SU-DHL-6 (cell line): ENCODE measurements at regions not wholly inside any gene's neighbourhood (a gene's known extent, or its start where the extent isn't known, plus 50 kb on each side); places are given as distances from the start of the nearest gene placed in this dataset.

ENCODE experiments used
- H2AFZ ChIP-seq: fragments of 200-600 bp; sonication (generic); 2 replicates; pipeline ENCODE4 v1.6.1; 2014; ENCODE audit warnings: low read depth, mild to moderate bottlenecking, moderate library complexity, mixed read lengths, antibody characterized with exemption, low read length; ENCODE audit not compliant: severe bottlenecking
- H3F3A ChIP-seq: fragments of 200-600 bp; shearing (Covaris generic); 2 replicates; pipeline ENCODE4 v1.6.0; 2016; ENCODE audit warnings: antibody characterized with exemption, mild to moderate bottlenecking; ENCODE audit not compliant: insufficient read depth
- H3K27ac ChIP-seq: fragments of 200-600 bp; sonication (generic); 2 replicates; pipeline ENCODE4 v1.5.1; 2016; ENCODE audit warnings: low read depth, mild to moderate bottlenecking, low read length, moderate library complexity, mixed read lengths
- H3K27me3 ChIP-seq: fragments of 200-600 bp; sonication (generic), shearing (Covaris generic); 2 replicates; pipeline ENCODE4 v1.6.0; 2014; ENCODE audit warnings: mild to moderate bottlenecking, low read length
- H3K36me3 ChIP-seq: fragments of 200-600 bp; sonication (generic); 2 replicates; pipeline ENCODE4 v1.6.1; 2014; ENCODE audit warnings: mild to moderate bottlenecking, low read length, mixed read lengths
- H3K4me2 ChIP-seq: fragments of 300-600, 200-600 bp; shearing (Covaris generic), sonication (generic); 2 replicates; pipeline ENCODE4 v1.6.0; 2014; ENCODE audit warnings: low read length, low read depth, mild to moderate bottlenecking; ENCODE audit not compliant: poor library complexity, severe bottlenecking
- H3K4me3 ChIP-seq: fragments of 200-600 bp; sonication (generic); 2 replicates; pipeline ENCODE4 v1.5.1; 2014; ENCODE audit warnings: antibody characterized with exemption, low read length, mild to moderate bottlenecking, mixed read lengths; ENCODE audit not compliant: insufficient read depth, poor library complexity, severe bottlenecking
- H3K79me2 ChIP-seq: fragments of 200-600 bp; sonication (generic); 2 replicates; pipeline ENCODE4 v1.6.1; 2014; ENCODE audit warnings: mild to moderate bottlenecking, low read length, moderate library complexity; ENCODE audit not compliant: insufficient read depth
- H3K9ac ChIP-seq: fragments of 200-600 bp; sonication (generic); 2 replicates; pipeline ENCODE4 v1.7.0; 2014; ENCODE audit warnings: mild to moderate bottlenecking, low read length
- H3K9me2 ChIP-seq: fragments of 200-600 bp; sonication (generic); replicated peaks from 2 replicates; pipeline ENCODE4 v1.6.1; 2014; ENCODE audit warnings: low read length; ENCODE audit not compliant: insufficient read depth
- H3K9me3 ChIP-seq: fragments of 200-600 bp; sonication (generic); 2 replicates; pipeline ENCODE4 v1.6.1; 2014; ENCODE audit warnings: low read length, mixed read lengths; ENCODE audit not compliant: insufficient read depth
- H4K20me1 ChIP-seq: fragments of 200-600 bp; sonication (generic); 2 replicates; pipeline ENCODE4 v1.6.1; 2014; ENCODE audit warnings: low read depth, mild to moderate bottlenecking, antibody characterized with exemption, low read length, moderate library complexity, mixed read lengths
- EZH2phosphoT487 ChIP-seq: fragments of 200-600 bp; sonication (generic), shearing (Covaris generic); conservative IDR thresholded peaks from 2 replicates; pipeline ENCODE4 v1.6.1; 2018; ENCODE audit warnings: mild to moderate bottlenecking, antibody characterized with exemption, low read length, moderate library complexity, mixed read lengths
- TF ChIP-seq, protein P1 (sequence below): fragments of 200-600 bp; sonication (generic); IDR thresholded peaks from one replicate; pipeline ENCODE4 v1.5.1; 2017; ENCODE audit warnings: antibody characterized with exemption, mild to moderate bottlenecking, low read length, moderate library complexity; ENCODE audit not compliant: insufficient read depth, poor library complexity, severe bottlenecking

DNA sequence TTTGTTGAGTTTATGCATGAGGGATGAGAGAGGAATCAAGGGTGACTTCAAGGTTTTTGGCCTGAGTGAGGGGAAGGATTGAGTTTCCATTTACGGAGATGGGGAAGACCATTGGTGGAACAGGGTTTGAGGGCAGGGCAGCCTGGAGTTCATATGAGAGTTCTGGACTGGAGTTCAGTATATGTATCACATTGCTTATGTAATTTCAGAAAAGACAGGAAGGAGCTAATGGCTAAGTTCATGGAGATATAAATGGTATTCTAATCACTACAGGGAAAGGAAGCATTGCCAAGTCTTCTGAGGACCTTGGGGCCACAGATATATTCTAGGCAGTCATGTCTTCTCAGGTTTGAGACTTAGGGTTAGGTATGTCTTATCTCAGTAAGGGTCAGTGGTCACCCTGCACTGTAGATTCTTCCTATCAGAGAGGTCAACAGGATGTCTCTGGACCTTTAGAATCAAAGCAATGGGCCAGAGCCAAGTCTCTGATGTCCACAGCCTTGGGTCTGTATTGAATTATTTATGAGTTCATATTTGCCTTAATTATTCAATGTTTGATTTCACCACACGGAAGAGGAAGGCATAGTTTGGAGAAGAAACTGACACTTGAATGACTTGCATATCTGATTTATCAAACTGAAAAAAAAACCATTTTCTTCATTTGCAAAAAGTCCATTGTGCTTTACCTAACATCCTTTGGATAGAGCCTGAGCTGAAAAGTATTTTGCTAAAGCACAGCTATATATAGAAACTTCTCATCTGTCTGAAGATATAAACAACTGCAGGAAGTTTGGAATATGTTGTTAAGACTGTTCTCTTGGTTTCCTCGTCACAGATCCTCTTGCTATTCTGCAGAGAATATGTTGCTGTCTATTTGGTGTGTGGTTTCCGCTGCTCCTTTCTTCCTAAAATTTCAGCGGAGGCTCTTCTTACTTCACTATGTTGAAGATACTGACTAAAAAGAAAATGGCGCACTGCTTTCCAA is 139.5 kb downstream of the PDGFRA start:
- Histone ChIP-seq H3K79me2 (no peaks in the 10 kb centered on the region), H3K9me2 (no peaks in the 10 kb centered on the region), H3F3A (no peaks in the 10 kb centered on the region), H3K27me3 (no peaks in the 10 kb centered on the region), H3K9ac (no peak overlapping the region), H3K36me3 (no peaks in the 10 kb centered on the region), H3K4me2 (no peak overlapping the region), H4K20me1 (no peaks in the 10 kb centered on the region), H3K9me3 (no peaks in the 10 kb centered on the region), H3K27ac (no peak overlapping the region), H3K4me3 (no peak overlapping the region), H2AFZ (no peak overlapping the region)
- TF ChIP-seq EZH2phosphoT487 = no peak
- TF ChIP-seq, protein P1, sequence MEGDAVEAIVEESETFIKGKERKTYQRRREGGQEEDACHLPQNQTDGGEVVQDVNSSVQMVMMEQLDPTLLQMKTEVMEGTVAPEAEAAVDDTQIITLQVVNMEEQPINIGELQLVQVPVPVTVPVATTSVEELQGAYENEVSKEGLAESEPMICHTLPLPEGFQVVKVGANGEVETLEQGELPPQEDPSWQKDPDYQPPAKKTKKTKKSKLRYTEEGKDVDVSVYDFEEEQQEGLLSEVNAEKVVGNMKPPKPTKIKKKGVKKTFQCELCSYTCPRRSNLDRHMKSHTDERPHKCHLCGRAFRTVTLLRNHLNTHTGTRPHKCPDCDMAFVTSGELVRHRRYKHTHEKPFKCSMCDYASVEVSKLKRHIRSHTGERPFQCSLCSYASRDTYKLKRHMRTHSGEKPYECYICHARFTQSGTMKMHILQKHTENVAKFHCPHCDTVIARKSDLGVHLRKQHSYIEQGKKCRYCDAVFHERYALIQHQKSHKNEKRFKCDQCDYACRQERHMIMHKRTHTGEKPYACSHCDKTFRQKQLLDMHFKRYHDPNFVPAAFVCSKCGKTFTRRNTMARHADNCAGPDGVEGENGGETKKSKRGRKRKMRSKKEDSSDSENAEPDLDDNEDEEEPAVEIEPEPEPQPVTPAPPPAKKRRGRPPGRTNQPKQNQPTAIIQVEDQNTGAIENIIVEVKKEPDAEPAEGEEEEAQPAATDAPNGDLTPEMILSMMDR = no peak

DNA sequence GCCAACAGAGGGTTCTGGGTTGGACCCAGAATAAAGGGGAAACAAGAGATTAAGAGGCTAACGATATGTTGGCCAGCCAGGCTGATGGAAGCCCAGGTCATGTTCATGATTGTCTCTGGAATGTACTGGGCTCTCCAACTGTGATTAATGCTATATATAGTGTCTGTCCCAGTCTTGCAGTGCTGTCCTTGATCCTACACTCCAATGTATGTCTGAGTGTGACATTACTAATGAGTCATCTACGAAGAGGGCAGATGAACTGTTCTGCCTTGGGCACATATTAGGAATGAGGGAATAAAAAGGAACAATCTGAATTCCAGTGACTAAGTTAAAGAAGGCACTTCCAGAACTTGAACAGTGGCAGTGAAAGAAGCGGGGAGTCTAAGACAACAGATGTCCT is 142.1 kb downstream of the PDGFRA start:
- Histone ChIP-seq H3K9me2 (no peaks in the 10 kb centered on the region), H3K36me3 (no peaks in the 10 kb centered on the region), H3K27ac (no peak overlapping the region), H3K27me3 (no peaks in the 10 kb centered on the region), H3K79me2 (no peaks in the 10 kb centered on the region), H4K20me1 (no peaks in the 10 kb centered on the region), H3K4me2 (no peak overlapping the region), H3K9ac (no peak overlapping the region), H3K9me3 (no peaks in the 10 kb centered on the region), H2AFZ (no peak overlapping the region), H3K4me3 (no peak overlapping the region), H3F3A (no peaks in the 10 kb centered on the region)
- no peak for TF ChIP-seq EZH2phosphoT487
- TF ChIP-seq, protein P1 = no peak

DNA sequence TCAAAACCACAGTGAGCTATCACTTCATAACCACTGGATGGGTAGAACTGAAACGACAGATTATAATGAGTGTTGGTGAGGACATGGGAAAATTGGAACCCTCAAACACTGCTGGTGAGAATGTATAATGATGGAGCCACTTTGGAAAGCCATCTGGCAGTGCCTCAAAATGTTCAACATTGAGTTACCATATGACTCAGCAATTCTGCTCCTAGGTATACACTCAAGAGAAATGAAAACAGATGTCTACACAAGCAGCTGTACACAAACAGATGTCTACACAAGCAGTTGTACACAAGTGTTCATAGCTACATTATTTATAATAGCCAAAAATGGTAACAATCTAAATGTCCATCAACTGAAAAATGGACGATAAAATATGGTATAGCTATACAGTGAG is 143.9 kb downstream of the PDGFRA start:
- Histone ChIP-seq H3K9me2 (no peaks in the 10 kb centered on the region), H3K79me2 (no peaks in the 10 kb centered on the region), H3K4me2 (no peak overlapping the region), H3F3A (no peaks in the 10 kb centered on the region), H3K9me3 (no peaks in the 10 kb centered on the region), H3K4me3 (no peak overlapping the region), H3K36me3 (no peaks in the 10 kb centered on the region), H3K9ac (no peak overlapping the region), H2AFZ (no peak overlapping the region), H4K20me1 (no peaks in the 10 kb centered on the region), H3K27ac (no peak overlapping the region), H3K27me3 (no peaks in the 10 kb centered on the region)
- TF ChIP-seq, protein P1 = no peak
- TF ChIP-seq EZH2phosphoT487 = no peak
